Islet precursor cell (in vitro differentiated cells): ENCODE measurements at regions not wholly inside any gene's neighbourhood (a gene's known extent, or its start where the extent isn't known, plus 50 kb on each side); places are given as distances from the start of the nearest gene placed in this dataset.

ENCODE experiments used
- DNase-seq: peaks from one replicate; pipeline ENCODE4 v3.0.0-alpha.2; 2018

DNA sequence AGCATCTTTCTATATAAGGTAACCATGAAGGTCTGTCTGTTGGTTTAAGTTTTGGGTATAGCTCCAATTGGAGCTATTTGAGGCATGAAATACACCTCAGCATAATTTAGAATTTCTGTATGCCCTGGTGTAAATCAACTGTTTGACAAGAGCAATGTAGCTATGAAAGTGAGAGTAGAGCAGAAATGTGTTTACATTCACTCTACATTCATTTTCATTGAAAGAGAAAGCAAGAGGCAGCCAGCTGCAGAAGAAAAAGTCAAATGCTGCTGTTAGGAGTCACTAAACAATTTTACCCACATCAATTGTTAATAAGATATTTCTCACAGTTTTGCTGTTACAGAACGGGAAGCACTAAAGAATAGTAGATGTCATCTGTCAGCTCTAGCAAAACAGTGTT lies 252.5 kb downstream of the SLC6A15 start:
- DNase-seq: no peak

DNA sequence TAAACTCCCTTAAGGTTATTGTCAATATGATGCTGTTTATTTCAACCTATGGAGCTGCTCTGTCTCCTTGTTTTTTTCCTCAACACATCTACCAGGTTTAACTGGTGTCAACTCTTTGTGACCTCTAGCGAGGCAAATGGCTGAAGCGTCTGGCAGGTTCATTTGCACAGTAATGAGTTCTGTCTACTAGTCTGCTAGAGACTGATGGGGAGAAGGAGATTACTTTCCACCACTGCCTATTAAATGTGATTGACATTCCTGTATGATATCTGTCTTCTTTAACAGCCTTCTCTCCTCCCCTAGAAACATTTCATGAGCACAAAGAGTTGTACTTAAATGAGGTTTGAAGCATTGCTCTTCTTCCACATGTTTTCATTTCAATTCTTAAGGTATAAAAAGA lies 253.7 kb downstream of the SLC6A15 start:
- DNase-seq: peak; percentile 90

DNA sequence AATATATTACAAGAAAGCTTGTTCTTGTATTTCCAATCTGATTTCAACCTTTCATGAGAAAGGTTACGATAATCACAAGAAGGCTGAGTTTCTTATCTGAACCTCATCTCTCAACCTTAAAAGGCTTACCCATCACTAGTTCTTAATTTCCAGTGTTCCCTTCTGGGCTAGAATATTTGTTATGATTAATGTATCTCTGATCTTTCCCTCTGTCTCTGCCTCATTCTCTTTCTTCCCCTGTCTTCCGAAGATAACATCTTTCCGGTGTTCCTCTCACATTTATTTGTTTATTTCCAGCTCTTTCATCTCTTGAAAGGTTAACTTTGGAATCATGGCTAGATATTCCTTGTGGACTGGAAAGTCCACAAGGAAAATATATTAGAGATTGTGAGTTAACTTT lies 255.9 kb downstream of the SLC6A15 start:
- no peak for DNase-seq

DNA sequence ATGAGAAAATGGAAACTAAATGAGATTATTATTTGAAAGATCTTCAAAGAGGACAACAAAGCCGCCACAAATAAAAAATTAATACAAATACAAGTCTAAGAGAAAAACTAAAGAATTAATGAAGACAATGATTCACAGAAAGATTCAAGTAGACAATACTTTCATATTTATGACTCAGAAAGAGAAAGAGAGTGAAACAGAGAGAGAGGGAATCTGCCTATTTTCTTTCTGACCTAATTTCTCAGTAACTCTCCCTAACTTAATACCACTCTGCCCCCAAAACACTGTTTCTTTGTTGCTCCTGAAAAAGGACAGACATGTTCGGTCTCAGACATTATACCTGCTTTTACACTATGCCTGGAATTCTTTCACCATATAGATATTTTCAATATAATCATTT lies 259.1 kb downstream of the SLC6A15 start:
- no peak for DNase-seq

DNA sequence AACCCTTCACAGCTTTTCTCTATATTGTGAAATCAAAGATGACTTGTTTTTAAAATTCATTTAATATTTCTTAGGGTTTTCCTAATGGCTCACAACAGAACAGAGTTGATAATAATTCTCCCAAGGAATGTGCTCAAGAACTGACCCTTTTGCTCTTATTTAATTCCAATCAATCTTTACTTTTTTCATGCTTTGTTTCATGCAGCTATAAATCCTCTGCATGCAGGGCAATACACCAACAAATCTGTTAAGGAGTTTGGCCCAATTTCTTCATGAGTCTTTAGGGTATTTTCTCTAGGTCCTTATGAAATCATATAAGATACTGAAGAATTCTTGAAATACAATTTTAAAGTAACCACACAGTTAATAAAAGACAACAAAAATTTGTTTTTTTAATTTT lies 264.2 kb downstream of the SLC6A15 start:
- no peak for DNase-seq

DNA sequence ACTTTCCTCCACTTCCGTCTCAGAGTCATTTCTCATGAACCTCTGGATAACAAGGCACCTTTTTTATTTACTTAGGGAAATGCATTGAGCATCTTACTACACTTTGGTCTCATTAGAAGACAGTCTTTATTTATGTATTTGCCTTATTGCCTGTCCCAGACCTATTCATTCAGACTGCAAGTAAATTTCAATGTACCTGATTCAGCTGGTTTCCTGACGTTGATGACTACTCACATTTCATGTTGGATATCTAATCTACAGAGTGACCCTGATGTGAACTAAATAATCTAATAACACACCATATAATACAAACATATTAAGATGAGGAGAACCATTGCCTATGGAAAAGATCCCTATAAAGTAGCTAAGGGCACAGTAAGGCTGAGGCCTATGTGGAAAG lies 267.7 kb downstream of the SLC6A15 start:
- DNase-seq: no peak

DNA sequence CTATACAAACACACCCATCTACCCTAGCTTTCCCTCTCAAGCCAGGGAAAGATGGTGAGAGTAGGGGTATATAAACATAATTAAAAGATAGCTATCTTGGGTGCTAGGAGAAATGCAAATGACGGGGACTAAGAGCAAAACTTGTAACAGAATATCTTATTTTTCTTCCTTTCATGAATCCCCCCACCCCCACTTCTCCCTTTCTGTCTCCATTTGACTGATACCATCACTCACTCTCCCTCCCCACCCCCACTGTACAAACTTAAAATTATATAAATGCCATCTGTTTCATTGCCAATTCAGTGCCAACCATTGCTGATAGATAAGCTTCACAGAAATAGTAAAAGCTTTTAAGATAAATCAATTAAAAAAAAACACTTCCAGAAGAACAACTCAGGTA lies 268.6 kb downstream of the SLC6A15 start:
- DNase-seq: no peak

DNA sequence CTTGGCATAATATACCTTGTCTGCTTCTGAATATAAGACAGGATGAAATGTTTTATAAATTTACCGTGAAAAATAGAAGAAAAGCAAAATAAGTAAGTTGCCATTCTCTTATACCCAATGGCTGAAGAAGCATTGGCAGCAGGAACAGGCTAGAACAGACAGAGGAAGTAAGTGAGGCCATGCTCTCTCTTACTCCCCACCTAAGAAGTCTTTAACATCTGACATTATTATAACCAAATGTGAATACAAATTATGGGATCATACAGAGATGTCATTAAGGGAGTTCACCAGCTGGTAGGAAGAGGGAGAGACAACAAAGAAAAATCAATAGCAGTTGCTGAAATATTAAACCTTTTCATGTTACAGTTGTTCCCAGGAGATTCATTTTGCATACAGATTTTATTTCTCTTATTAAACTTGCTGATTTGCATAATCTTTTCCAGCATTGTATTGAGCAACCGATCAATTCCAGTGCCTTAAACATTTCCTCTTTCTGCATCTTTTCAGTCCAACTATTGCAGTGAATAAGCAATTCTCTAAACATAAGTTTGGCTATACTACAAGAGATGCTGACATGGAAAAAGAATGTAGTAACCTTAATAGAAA lies 270.6 kb downstream of the SLC6A15 start:
- DNase-seq: no peak

DNA sequence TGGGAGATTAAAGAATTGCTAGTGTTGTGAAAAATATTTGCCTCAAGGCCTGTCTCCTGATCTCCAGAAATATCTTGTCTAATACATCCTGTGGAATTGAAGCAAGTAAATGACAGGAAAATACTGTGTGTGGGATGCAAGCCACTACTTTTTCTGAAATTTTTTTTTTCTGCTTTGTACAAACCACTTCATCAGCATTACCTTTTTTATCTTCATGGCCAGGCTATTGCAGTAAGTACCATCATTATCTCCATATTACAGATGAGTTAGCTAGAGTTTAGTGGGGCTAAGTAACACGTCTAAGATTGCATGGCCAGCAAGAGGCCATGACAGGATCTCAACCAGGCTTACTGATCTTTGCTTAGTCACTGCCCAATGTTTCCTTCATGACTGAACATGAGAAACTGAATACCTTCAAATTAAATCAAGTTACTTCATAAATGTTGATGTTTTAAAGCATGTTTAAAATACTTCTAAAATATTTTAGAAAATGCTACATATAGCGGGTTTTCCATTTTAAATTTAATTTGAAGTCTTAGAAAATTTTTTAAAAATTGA lies 273.7 kb downstream of the SLC6A15 start:
- DNase-seq: no peak

DNA sequence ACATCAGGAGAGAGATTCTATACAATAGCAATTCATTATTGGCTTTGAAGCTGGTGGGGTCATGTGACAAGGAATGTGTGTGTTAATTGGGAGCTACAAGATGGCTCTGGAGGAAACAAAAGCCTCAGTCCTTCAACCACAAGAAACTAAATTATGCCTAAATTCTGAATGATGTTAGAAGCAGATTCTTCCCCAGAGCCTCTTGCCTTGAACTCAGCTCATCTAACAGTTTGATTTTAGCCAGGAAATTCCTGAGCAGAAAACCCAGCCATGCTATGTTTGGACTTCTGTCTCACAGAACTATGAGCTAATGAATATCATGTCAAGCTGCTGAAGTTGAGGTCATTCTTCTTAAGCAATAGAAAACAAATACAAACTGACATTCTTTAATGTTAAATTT lies 274.7 kb downstream of the SLC6A15 start:
- DNase-seq: peak; percentile 72

DNA sequence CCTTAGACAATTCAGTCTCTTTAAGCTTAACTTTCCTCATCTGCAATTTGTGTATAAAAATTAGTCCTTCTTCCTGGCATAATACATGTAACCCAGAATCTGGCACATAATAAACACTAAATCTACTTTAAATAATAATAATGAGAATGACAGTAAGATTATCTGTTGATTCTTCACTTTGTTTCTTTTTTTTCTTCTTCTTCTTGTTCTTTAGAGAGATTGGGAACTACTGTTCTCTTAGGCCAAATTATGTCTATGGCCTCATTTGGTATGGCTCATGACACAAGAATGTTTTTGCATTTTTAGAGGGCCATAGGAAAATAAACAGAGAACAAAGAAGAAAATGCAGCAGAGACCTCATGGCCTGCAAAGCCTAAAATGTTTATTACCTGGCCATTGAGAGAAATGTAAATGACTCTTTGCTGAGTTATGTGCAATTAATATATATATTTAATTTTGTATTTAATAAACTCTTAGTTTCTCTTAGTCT lies 275.8 kb downstream of the SLC6A15 start:
- no peak for DNase-seq

DNA sequence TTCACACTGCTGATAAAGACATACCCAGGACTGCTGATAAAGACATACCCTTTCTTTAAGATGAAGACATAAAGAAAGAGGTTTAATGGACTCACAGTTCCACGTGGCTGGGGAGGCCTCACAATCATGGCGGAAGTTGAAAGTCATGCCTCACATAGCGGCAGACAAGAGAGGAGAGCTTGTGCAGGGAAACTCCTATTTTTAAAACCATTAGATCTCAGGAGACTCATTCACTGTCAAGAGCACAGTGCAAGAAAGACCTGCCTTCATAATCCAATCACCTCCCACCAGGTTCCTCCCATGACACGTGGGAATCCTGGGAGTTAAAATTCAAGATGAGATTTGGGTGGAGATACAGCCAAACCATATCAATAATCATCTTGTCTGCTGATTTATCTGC lies 278.1 kb downstream of the SLC6A15 start:
- DNase-seq: no peak

DNA sequence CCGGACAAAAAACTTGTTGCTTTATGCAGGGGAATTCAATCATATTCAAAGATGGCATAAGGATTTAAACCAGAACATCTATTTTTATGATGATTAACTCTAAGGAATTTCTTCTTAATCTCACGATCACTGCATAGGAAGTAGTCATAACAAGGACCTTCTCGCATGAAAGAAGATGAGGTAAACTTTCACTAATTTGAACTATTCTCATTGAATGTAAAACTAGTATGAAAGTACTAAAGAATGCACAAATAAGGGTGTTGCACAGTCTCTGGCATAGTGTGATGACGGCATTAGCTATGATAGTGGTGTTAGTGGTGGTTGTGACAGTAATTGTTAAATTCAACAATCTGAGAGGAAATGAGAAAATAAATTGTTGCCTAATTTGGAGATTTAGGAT lies 280.0 kb downstream of the SLC6A15 start:
- no peak for DNase-seq

DNA sequence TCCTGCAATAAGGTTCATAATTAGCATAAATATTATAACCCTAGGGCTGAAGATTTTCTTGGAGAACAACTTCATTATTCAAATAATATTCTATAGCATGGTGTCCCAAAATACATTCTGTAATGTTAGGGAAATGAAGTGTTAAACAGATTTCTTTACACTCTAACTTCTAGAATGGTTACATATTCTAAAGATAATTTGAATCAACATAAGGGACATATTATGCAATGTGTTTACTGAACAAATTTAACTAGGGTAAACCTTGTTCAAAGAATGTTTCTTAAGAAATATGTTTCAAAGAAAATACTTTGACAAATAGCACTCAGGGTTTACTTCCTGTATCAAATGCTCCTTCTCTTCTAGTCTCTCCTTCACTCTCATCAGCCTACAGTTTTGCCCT lies 281.6 kb downstream of the SLC6A15 start:
- no peak for DNase-seq

DNA sequence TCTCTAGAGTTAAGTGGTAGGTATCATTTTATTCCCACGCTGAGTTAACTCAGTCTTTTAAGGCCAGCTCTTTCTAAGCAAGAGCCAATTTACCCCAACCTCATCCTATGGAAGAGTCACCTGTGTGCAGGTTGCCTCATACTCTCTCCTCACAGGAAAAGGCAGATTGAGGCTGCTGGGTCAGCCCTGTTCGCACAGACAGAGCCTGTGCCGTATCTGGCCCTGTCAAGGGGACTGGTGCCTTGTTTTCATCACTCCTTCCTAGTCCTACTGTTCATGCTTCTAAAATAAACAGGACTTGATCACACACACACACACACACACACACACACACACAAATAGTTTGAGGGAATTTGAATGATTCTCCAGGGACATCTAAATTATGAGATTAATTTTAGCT lies 285.0 kb downstream of the SLC6A15 start:
- peak; percentile 69 for DNase-seq

DNA sequence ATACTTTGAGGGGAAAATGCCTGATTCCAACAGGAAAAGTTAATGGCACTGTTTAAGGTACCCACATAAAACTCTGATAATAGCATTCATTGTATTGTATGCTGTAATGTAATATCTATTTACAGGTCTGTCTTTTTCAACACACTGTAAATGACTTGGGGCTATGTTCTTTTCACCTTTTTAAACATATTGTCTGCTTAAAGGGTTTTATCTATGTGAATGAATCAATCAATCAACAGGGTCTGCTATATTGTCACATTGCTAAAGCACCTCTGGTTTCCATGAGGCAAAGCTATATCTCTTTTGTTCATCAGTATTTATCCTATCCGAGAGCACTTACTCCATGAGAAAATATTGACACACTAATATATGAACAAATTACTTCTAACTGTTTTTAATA lies 288.0 kb downstream of the SLC6A15 start:
- no peak for DNase-seq

DNA sequence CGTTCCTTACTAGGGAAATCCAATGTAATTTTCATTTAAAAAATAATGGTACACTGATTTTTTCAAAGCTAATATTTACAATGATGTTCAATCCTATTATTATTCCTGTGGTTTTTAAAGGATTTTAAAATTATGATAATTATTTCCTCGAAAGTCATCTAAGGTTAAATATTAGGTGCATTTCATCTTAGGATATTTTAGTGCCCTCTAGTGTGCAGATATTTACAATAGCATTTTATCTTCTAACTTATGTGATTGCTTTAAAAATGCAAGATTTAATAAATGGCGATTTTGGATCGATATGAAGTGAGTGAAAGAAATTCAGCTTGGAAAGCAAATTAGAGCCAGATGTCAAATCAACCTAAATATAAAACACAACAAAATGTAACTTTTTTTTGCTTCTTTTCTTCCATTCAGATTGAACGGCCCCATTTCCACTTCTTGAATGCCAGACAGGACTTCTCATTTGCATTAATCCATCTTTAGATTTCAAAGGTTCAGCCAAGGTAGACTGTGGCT lies 293.5 kb downstream of the SLC6A15 start:
- no peak for DNase-seq

DNA sequence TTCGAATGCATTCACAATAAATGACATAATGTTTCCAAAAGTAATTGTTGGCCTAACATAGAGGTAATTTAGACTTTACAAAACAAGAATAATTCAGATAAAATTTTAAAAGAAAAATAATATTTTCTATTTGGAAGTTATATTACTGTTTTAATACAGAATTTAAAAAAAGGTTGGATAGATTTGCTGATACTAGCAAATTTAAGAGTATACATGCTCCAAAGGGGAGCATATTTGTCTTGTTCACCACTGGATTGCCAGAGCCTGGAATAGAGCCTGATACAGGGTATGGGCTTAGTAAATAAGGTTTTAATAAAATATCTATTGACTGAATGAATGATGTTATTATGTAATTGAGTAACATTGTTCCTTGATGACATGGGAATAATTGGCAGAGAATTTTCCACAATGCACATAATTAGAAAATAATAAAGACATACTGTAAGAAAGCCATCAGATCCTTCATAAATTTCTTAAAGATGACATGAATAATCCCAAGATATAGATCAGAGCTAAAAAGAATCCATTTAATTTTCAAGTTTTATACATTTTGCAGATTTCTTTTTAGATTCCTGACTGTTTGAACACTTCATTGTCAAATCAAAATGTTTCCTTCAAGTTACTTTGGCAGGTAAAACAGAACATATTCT lies 305.3 kb downstream of the SLC6A15 start:
- no peak for DNase-seq

DNA sequence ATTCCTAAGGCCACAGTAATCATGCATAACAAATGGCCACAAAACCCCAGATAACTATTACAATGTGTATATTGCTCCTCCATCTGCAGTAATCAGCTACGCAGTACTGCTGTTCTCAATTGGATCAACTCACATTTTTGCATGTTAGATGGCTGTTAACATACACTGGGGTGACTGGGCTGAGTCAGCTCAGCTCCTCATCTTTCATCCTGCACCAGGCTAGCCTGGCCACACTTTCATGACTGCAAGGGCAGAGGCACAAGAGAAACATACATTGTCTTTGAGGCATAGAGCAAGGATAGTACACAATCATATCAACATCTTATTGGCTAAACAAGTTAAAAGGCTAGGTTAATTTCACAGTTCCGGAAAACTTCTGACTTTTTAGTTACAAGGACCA lies 306.6 kb downstream of the SLC6A15 start:
- DNase-seq: peak; percentile 61

DNA sequence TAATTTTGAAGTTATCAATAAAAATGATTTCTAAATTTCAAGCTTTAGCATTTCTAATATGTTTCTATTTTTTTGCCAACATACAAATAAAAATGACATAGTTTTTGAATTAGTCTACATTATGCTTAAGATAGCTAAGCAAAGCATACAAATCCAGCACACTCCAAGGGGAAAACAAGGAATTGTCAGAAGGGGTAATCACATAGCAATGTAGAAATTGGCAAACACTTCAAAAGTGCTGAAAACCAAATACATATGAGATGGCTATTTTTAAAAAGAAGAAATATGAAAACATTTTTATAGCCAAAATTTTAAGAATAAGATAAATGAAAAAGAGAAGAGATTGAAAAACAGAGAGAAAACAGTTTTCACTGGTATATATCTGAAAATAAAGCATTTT lies 308.0 kb downstream of the SLC6A15 start:
- DNase-seq: no peak

DNA sequence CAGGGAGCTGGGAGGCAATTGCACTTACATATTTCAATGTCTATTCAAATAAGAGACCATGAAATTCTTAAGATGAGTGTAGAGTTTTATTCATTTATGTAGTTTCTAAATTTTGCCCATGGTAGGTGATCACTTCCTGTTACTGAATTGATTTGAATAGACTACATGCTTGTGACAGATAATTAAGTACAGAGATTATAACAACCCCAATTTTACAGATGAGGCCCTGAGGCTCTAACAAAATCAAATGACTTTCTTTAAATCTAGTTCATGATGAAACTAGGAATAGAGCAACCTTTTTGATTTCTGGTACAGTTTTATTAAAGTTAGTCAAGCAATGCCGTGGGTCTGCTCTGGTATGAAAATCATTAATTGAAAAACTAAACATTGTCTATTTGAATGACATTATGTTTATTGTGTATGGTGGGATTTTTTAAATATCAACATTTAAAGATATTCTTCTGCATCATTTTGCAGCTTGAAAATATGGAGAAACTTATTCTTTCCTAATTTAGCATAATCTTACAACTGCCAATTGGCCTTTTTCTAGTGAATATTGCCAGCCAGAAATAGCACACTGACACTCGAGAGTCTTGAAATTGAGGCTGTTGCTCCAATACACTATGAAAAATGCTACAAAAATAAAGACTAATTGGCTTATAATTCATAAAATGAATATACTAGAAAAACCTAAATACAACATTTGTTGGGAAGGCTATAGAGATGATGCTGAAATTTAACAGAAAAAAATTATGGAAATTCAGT lies 308.9 kb downstream of the SLC6A15 start:
- DNase-seq: no peak

DNA sequence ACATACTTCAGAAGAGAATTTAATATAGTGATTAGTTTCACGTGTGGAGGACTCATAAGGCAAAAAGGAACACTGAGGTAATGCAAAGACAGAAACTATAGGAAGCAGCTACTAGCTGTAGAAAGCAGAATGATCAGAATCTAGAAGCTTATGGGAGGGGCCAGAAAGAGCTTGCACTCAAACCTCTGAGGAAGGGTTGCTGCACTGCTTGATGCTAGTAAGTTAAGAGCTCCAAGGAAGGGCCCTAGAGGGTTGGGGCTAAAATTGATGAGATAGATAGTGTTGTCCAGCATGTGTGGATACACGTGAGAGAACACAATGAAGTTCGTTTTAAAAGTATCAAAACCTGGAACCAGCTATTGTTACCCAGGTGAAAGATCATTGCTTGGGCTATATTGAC lies 311.1 kb downstream of the SLC6A15 start:
- DNase-seq: peak; percentile 75

DNA sequence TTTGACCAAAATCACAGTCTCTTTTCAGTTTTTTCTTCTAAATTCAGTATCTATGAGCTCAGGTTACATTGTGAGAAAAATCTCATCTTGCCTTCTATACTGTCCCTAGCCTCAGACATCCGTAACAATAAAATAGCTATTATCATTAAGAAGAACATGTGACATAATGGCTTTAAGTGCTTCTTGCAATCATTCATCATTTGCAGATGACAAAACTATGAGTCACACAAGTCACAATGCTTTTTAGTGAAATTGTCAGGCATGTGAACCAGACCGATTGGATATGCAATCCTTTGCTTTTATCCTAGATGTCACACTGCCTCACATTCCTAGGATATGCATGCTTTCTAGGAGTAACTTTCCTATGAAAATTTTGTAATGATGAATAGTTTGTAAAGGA lies 313.1 kb downstream of the SLC6A15 start:
- peak; percentile 82 for DNase-seq

DNA sequence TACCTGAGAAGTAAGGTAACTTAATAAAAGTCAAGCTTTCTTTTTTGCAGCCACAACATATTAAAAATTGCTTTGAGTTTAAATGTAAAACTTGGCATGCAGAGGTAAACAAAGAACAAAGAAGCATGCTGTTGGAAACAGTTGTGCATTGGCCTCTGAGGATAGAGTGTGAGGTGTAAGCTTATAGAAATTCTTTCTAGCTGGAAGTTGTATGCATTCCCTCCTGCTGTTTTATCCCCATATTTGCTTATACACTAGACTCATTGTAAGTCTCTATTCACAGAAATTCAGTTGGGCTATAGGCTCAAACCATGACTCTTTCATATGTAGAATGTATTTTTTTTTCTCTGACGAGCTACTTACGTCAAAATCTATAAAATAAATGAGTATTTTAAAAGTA lies 316.3 kb downstream of the SLC6A15 start:
- no peak for DNase-seq
